Common myeloid progenitor, CD34-positive (primary cell): ENCODE measurements at regions not wholly inside any gene's neighbourhood (a gene's known extent, or its start where the extent isn't known, plus 50 kb on each side); places are given as distances from the start of the nearest gene placed in this dataset.

Experiments
- CTCF ChIA-PET: fragments of 350-600 bp; sonication (Branson Sonifier 250); formaldehyde crosslinking; loops from one replicate; lab custom pipeline; 2021; ENCODE audit warnings: antibody characterized with exemption; lab: Charles Lee
- POLR2A ChIA-PET: fragments of 350-600 bp; sonication (Branson Sonifier 250); formaldehyde crosslinking; loops from one replicate; lab custom pipeline; 2021; ENCODE audit warnings: antibody characterized with exemption; lab: Charles Lee
- DNase-seq, 3 donors: peaks; one replicate each; pipeline versions ENCODE4 v3.0.0 to v3.0.0-alpha.2; 2013
- H3K27ac ChIP-seq, 2 experiments: 1 replicate in 1 of 2; 2 replicates in 1 of 2; pipeline ENCODE4 v1.7.0; 2013; ENCODE audit warnings: inconsistent platforms in 2 of 2, low read length in 2 of 2, mild to moderate bottlenecking in 2 of 2, low read depth in 1 of 2, moderate library complexity in 1 of 2; ENCODE audit not compliant: severe bottlenecking in 2 of 2, insufficient read depth in 1 of 2, poor library complexity in 1 of 2
- H3K27me3 ChIP-seq, 5 experiments: replicated peaks in 2 of 5; 1 replicate in 3 of 5; 2 replicates in 2 of 5; pipeline versions ENCODE4 v1.6.1 to v1.7.0; 2013; ENCODE audit warnings: low read length in 4 of 5, mild to moderate bottlenecking in 2 of 5, moderate library complexity in 2 of 5, inconsistent platforms in 1 of 5; ENCODE audit not compliant: insufficient read depth in 5 of 5, control insufficient read depth in 4 of 5
- H3K36me3 ChIP-seq, 4 experiments: 1 replicate in 2 of 4; 2 replicates in 2 of 4; pipeline versions ENCODE4 v1.6.1 to v1.7.0; 2013; ENCODE audit warnings: low read length in 3 of 4, control low read depth in 1 of 4, mild to moderate bottlenecking in 1 of 4; ENCODE audit not compliant: control insufficient read depth in 4 of 4, insufficient read depth in 4 of 4
- H3K4me1 ChIP-seq, 4 experiments: 1 replicate in 3 of 4; 2 replicates in 1 of 4; pipeline versions ENCODE4 v1.6.1 to v1.7.1; 2013; ENCODE audit warnings: low read length in 3 of 4, mild to moderate bottlenecking in 3 of 4, control low read depth in 1 of 4, inconsistent platforms in 1 of 4, moderate library complexity in 1 of 4; ENCODE audit not compliant: control insufficient read depth in 4 of 4, insufficient read depth in 4 of 4; ENCODE audit errors: control extremely low read depth in 1 of 4
- H3K4me3 ChIP-seq, 7 experiments: 1 replicate in 4 of 7; 2 replicates in 3 of 7; pipeline versions ENCODE4 v1.5.1 to v1.7.0; 2013; ENCODE audit warnings: mild to moderate bottlenecking in 7 of 7, low read length in 6 of 7, moderate library complexity in 6 of 7, inconsistent platforms in 2 of 7, low read depth in 2 of 7, control low read depth in 1 of 7; ENCODE audit not compliant: insufficient read depth in 4 of 7, control insufficient read depth in 1 of 7; ENCODE audit errors: extremely low read depth in 1 of 7
- H3K9me3 ChIP-seq, 5 experiments: 1 replicate in 4 of 5; 2 replicates in 1 of 5; pipeline versions ENCODE4 v1.6.1 to v1.7.1; 2013; ENCODE audit warnings: low read length in 4 of 5, mild to moderate bottlenecking in 2 of 5, inconsistent platforms in 1 of 5, low read depth in 1 of 5, moderate library complexity in 1 of 5; ENCODE audit not compliant: control insufficient read depth in 4 of 5, insufficient read depth in 2 of 5; ENCODE audit errors: control extremely low read depth in 1 of 5
- WGBS: methylation state at CpG from one replicate; pipeline ENCODE4 v1.1.5; 2013; ENCODE audit not compliant: insufficient coverage; 5-methylcytosine and 5-hydroxymethylcytosine counted together

- no peaks in the 10 kb centered on the region for H3K9me3 ChIP-seq
- no peaks in the 10 kb centered on the region for H3K27me3 ChIP-seq
- no peak overlapping the region for H3K4me3 ChIP-seq
- POLR2A ChIA-PET = no interaction called here
- DNase-seq = no peak
- WGBS = no CpG with 5 or more reads among the region's 1 CpG
- H3K4me1 ChIP-seq = no peaks in the 10 kb centered on the region
- CTCF ChIA-PET = no interaction called here
- H3K27ac ChIP-seq = no peak overlapping the region
- H3K36me3 ChIP-seq = no peaks in the 10 kb centered on the region
These were observed 529.7 kb downstream of the IGSF11 start for GRCh38 chr3:118504906-118505305.

DNA sequence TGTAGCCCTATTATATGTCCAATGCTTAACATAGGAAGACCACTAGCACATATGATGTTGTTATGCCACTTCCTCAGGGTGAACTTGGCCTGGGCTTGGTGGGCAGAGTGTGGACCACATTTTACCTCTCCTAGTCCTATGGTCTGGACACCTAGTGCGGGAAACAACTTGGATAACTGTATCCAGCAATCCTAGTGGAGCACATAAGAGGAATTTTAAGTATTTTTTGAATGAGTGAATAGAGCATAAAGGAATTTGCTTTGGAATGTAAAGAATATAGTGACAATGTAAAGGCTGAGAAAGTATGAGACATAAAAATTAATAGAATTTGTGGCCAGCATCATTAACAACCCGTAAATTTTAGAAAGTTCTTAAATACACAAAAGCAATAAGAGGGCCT, 528.9 kb downstream of the IGSF11 start:
- ChIA-PET CTCF (no interaction called here), POLR2A (no interaction called here)
- no peak overlapping the region for H3K4me3 ChIP-seq
- 89% methylated on average over 1 of the region's 2 CpGs for WGBS
- no peaks in the 10 kb centered on the region for H3K27me3 ChIP-seq
- no peaks in the 10 kb centered on the region for H3K9me3 ChIP-seq
- H3K4me1 ChIP-seq = no peaks in the 10 kb centered on the region
- DNase-seq = no peak
- no peaks in the 10 kb centered on the region for H3K36me3 ChIP-seq
- H3K27ac ChIP-seq = no peak overlapping the region

DNA sequence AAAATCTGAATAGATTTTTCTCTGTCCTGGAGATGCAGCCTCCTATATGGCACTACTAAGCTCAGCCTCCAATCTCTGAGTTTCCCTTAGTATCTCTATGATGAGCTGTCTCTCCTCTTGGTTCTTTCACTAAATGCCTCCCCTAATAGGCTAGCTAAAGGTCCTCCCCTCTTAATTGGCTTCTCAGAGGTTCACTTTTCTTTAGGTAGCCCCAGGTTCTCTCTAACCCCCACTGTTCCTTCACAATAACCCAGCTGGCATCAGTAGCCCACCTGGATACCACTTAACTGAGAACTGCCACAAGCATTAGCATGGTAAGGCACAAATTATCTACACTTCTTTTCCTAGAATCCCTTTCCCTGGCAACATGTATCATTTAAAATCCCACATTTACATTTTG, 523.2 kb downstream of the IGSF11 start:
- Histone ChIP-seq H3K4me3 (no peak overlapping the region), H3K27me3 (no peaks in the 10 kb centered on the region), H3K27ac (no peak overlapping the region), H3K4me1 (no peaks in the 10 kb centered on the region), H3K9me3 (no peaks in the 10 kb centered on the region), H3K36me3 (no peaks in the 10 kb centered on the region)
- DNase-seq = no peak
- POLR2A ChIA-PET = no interaction called here
- CTCF ChIA-PET = interaction anchor here (1.1 kb wide), 1 partner anchor 9 kb away, joined by 3 read pairs; no protein-coding TSS in a partner anchor

DNA sequence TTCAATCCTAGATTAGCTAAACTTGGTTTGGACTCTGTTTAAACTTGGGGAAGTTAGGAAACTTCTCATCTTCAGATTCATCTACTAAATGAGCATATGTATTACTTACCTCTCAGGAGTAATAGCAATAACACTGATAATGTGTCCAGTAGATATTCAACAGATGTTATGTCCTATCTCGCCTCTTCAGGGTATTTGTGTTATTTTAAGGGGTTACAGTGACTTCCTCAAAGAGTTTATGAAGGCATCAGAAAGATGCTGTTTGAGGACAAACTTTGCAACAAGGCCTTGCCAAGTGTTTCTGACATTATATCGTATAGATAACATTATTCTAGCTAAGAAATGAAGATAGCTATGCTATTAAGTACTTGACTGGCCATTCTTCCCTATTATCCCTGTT, 522.3 kb downstream of the IGSF11 start:
- WGBS = no CpG with 5 or more reads among the region's 2 CpGs
- Histone ChIP-seq H3K27ac (no peak overlapping the region), H3K36me3 (no peaks in the 10 kb centered on the region), H3K27me3 (no peaks in the 10 kb centered on the region), H3K9me3 (no peaks in the 10 kb centered on the region), H3K4me1 (no peaks in the 10 kb centered on the region), H3K4me3 (no peak overlapping the region)
- CTCF ChIA-PET = no interaction called here
- POLR2A ChIA-PET = no interaction called here
- no peak for DNase-seq

DNA sequence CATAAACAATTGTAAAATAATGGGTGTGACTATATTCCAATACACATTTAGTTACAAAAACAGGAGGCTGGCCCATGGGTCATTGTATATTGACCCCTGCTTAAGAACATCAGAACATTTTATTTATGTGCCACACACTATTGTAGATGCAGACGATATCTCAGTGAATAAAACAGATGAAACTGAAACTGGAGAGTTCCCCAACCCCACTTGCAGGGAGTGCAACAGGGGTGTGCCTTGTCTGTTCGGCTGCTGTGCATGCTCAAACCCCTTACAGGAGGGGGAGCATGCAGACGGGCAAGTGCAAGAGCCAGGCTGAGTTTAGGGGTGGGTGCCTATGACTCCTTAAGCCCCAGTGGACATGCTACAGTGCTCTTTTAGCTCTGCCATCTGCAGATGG, 509.6 kb downstream of the IGSF11 start:
- Histone ChIP-seq H3K9me3 (peaks cover 0 to 2% (median 0%) of the 10 kb centered on the region in 5 experiments), H3K27ac (no peak overlapping the region), H3K4me3 (no peak overlapping the region), H3K4me1 (no peaks in the 10 kb centered on the region), H3K27me3 (no peaks in the 10 kb centered on the region), H3K36me3 (no peaks in the 10 kb centered on the region)
- DNase-seq = no peak
- ChIA-PET POLR2A (no interaction called here), CTCF (no interaction called here)
- 67% methylated on average over 3 of the region's 3 CpGs for WGBS

GRCh38 chr3:118526758-118527513, 507.7 kb downstream of the IGSF11 start:
- ChIA-PET POLR2A (no interaction called here), CTCF (no interaction called here)
- Histone ChIP-seq H3K27me3 (no peaks in the 10 kb centered on the region), H3K4me3 (no peak overlapping the region), H3K4me1 (no peaks in the 10 kb centered on the region), H3K36me3 (no peaks in the 10 kb centered on the region), H3K27ac (no peak overlapping the region), H3K9me3 (peaks cover 0 to 2% (median 0%) of the 10 kb centered on the region in 5 experiments)
- no peak for DNase-seq
- no CpG with 5 or more reads among the region's 1 CpG for WGBS

DNA sequence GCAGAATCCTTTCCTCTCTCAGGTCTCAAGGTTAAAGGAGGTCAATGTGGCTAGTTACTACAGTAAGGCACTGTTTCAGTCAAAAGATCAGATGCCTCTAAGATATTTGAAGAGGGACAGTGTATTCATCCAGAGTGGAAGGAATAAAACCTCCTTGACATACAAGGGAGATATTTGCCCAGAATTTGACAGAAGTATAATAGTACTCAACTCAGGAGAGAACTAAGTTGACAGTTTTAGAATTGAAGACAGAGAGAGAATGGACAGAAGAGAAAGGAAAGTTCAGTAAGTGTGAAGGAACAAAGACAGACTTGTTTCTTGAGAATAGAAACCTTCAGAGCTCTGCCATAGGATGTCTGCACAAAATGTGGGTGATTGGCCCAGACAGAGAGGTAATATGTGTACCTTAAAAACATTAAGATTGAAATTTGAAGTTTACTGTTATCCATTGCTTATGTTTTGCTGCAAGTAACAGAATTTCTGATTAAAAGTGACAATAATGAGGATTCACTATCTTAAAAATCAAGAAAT, 507.1 kb downstream of the IGSF11 start:
- Histone ChIP-seq H3K4me3 (no peak overlapping the region), H3K4me1 (no peaks in the 10 kb centered on the region), H3K27me3 (no peaks in the 10 kb centered on the region), H3K27ac (no peak overlapping the region), H3K9me3 (peaks cover 0 to 2% (median 0%) of the 10 kb centered on the region in 5 experiments), H3K36me3 (no peaks in the 10 kb centered on the region)
- ChIA-PET CTCF (no interaction called here), POLR2A (interaction anchor here (0.7 kb wide), 1 partner anchor 29 kb away, joined by 3 read pairs; no protein-coding TSS in a partner anchor)
- DNase-seq = no peak
